ENCODE measurements at regions not wholly inside any gene's neighbourhood (a gene's known extent, or its start where the extent isn't known, plus 50 kb on each side); places are given as distances from the start of the nearest gene placed in this dataset.

GRCh38 chr9:88024896-88025295 is 50.6 kb upstream of the CDK20 start:
- CTCF ChIA-PET: no interaction called here
- no peak overlapping the region for H3K27ac ChIP-seq (ENCODE audit: extremely low read depth, low read depth, low read length)

More at GRCh38 chr9:88024896-88025295, 50.6 kb upstream of the CDK20 start:
- POLR2A ChIA-PET: no interaction called here
- no peaks in the 10 kb centered on the region for H3K9me3 ChIP-seq (ENCODE audit: control insufficient read depth, insufficient read depth, low read depth, low read length)
- TF ChIP-seq KLF7 (tag by site-specific recombination; IDR thresholded peaks at IDR 0.05; ENCODE audit: borderline replicate concordance) (no peak), ZNF677 (tag by site-specific recombination; IDR thresholded peaks at IDR 0.05) (no peak), ZNF202 (tag by site-specific recombination; IDR thresholded peaks at IDR 0.05; ENCODE audit: borderline replicate concordance) (no peak), ZBTB49 (tag by site-specific recombination; IDR thresholded peaks at IDR 0.05; ENCODE audit: low read depth) (no peak), GLIS1 (tag by site-specific recombination; IDR thresholded peaks at IDR 0.05) (no peak), ZNF174 (tag by site-specific recombination; IDR thresholded peaks at IDR 0.05) (no peak), ZBTB20 (tag by site-specific recombination; IDR thresholded peaks at IDR 0.05) (no peak), YY2 (tag by site-specific recombination; IDR thresholded peaks at IDR 0.05) (no peak), ZNF776 (tag by site-specific recombination; IDR thresholded peaks at IDR 0.05; ENCODE audit: borderline replicate concordance) (no peak), ZNF658 (tag by site-specific recombination; IDR thresholded peaks at IDR 0.05) (no peak), ZNF571 (tag by site-specific recombination; IDR thresholded peaks at IDR 0.05) (no peak)
- H3K4me3 ChIP-seq (ENCODE audit: low read depth, low read length): no peak overlapping the region
- no peaks in the 10 kb centered on the region for H3K4me1 ChIP-seq (ENCODE audit: control insufficient read depth, insufficient read depth, low read length)
- no peaks in the 10 kb centered on the region for H3K36me3 ChIP-seq (ENCODE audit: control insufficient read depth in 2 of 2, insufficient read depth in 1 of 2, low read length in 2 of 2)

All from HEK293 (cell line).